Keratinocyte (primary cell): ENCODE measurements at regions not wholly inside any gene's neighbourhood (a gene's known extent, or its start where the extent isn't known, plus 50 kb on each side); places are given as distances from the start of the nearest gene placed in this dataset.

Source experiments
- DNase-seq: peaks from one replicate; pipeline ENCODE4 v3.0.0-alpha.2; 2011; ENCODE audit warnings: low read depth, missing footprints, low spot score
- FAIRE-seq: peaks from 2 replicates; lab custom pipeline; 2011; peaks lifted over from hg19 to GRCh38; lab: Jason Lieb, UNC
- H2AFZ ChIP-seq: 2 replicates; pipeline ENCODE4 v1.6.0; 2012; ENCODE audit warnings: low read length, control low read depth, inconsistent platforms; ENCODE audit not compliant: control insufficient read depth
- H3K27ac ChIP-seq: 2 replicates; pipeline ENCODE4 v1.5.1; 2011; ENCODE audit warnings: low read length; ENCODE audit not compliant: control insufficient read depth, insufficient read depth
- H3K27me3 ChIP-seq: 3 replicates; pipeline ENCODE4 v1.6.0; 2011; ENCODE audit warnings: low read length; ENCODE audit not compliant: control insufficient read depth, insufficient read depth; ENCODE audit errors: extremely low read depth
- H3K36me3 ChIP-seq, 2 experiments: 2 replicates in 1 of 2; 3 replicates in 1 of 2; pipeline ENCODE4 v1.5.1; 2011; ENCODE audit warnings: low read length in 2 of 2, mild to moderate bottlenecking in 1 of 2; ENCODE audit not compliant: control insufficient read depth in 2 of 2, insufficient read depth in 2 of 2; ENCODE audit errors: extremely low read depth in 1 of 2
- H3K4me1 ChIP-seq: 3 replicates; pipeline ENCODE4 v1.5.1; 2011; ENCODE audit warnings: low read length; ENCODE audit not compliant: control insufficient read depth, insufficient read depth; ENCODE audit errors: extremely low read depth
- H3K4me2 ChIP-seq: 3 replicates; pipeline ENCODE4 v1.6.0; 2011; ENCODE audit warnings: low read depth, low read length; ENCODE audit not compliant: control insufficient read depth, insufficient read depth; ENCODE audit errors: extremely low read depth
- H3K4me3 ChIP-seq, 3 experiments: fragments of 200-600 bp in 1 of 3; sonication (generic) in 1 of 3; 2 replicates in 2 of 3; 3 replicates in 1 of 3; pipeline ENCODE4 v1.5.1; 2011 to 2016; ENCODE audit warnings: low read length in 3 of 3, mild to moderate bottlenecking in 3 of 3, control low read depth in 2 of 3, inconsistent platforms in 1 of 3, low read depth in 1 of 3, mixed read lengths in 1 of 3, mixed run types in 1 of 3, moderate library complexity in 1 of 3; ENCODE audit not compliant: control insufficient read depth in 2 of 3, insufficient read depth in 2 of 3; ENCODE audit errors: extremely low read depth in 1 of 3
- H3K79me2 ChIP-seq: 2 replicates; pipeline ENCODE4 v1.6.0; 2012; ENCODE audit warnings: low read length; ENCODE audit not compliant: control insufficient read depth, insufficient read depth
- H3K9ac ChIP-seq: 3 replicates; pipeline ENCODE4 v1.6.0; 2011; ENCODE audit warnings: low read length; ENCODE audit not compliant: control insufficient read depth, insufficient read depth; ENCODE audit errors: extremely low read depth
- H3K9me1 ChIP-seq: 3 replicates; pipeline ENCODE4 v1.6.0; 2011; ENCODE audit warnings: low read length; ENCODE audit not compliant: control insufficient read depth, insufficient read depth; ENCODE audit errors: extremely low read depth
- H3K9me3 ChIP-seq: 2 replicates; pipeline ENCODE4 v1.5.1; 2012; ENCODE audit warnings: low read depth, low read length; ENCODE audit not compliant: control insufficient read depth
- H4K20me1 ChIP-seq: 3 replicates; pipeline ENCODE4 v1.6.0; 2011; ENCODE audit warnings: low read length; ENCODE audit not compliant: control insufficient read depth, insufficient read depth; ENCODE audit errors: extremely low read depth
- CTCF ChIP-seq, 3 experiments: IDR thresholded peaks in 1 of 3; conservative IDR thresholded peaks in 1 of 3; optimal IDR thresholded peaks in 1 of 3; 2 replicates in 2 of 3; 3 replicates in 1 of 3; pipeline versions ENCODE3 to v1.5.1; 2011; ENCODE audit warnings: low read length in 3 of 3, mild to moderate bottlenecking in 3 of 3, moderate library complexity in 2 of 3, control low read depth in 1 of 3, inconsistent platforms in 1 of 3; ENCODE audit not compliant: insufficient read depth in 2 of 3; ENCODE audit errors: extremely low read depth in 1 of 3
- EZH2 ChIP-seq: IDR thresholded peaks from one replicate; pipeline ENCODE4 v1.6.1; 2012; ENCODE audit warnings: inconsistent platforms, mild to moderate bottlenecking, low read length, moderate library complexity
- dilution Hi-C: fragments of 300-500 bp; cut with MboI; formaldehyde crosslinking; loops from one replicate; pipeline ENCODE4 v1.7.0; 2020; ENCODE audit warnings: low sequenced_read_pairs; ENCODE audit not compliant: extremely low pct_ligation_motif_present

DNA sequence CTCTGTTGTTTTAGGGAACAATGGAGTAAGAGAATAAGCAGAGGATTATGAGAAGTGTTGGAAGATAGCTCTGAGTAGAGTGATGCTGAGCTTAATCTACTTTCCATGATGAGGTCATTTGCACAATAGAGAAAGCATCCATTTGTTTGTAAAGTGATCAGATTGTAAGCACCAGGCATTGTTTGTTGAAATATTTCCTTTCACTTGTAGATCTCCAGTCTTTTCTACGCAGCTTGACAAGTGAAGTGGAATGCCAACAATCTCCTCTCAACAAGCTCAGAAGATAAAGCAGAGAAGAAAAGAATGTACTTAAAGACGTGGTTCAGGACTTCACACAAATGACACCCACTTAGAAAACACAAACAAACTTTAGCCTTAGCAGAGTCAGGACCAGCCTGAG is 80.1 kb upstream of the MARCKS start:
- Histone ChIP-seq H3K79me2 (no peaks in the 10 kb centered on the region), H3K4me3 (no peak overlapping the region), H3K27ac (no peak overlapping the region), H3K4me2 (no peak overlapping the region), H4K20me1 (no peaks in the 10 kb centered on the region), H3K27me3 (no peaks in the 10 kb centered on the region), H3K9ac (no peak overlapping the region), H3K4me1 (no peaks in the 10 kb centered on the region), H3K9me3 (no peaks in the 10 kb centered on the region), H2AFZ (no peak overlapping the region), H3K9me1 (no peaks in the 10 kb centered on the region), H3K36me3 (no peaks in the 10 kb centered on the region)
- no peak for FAIRE-seq
- TF ChIP-seq EZH2 (no peak), CTCF (optimal IDR thresholded peaks at IDR 0.05 in 1 of 3, IDR thresholded peaks at IDR 0.05 in 1 of 3, conservative IDR thresholded peaks at IDR 0.05 in 1 of 3; ENCODE audit: extremely low read depth in 1 of 3, insufficient read depth in 2 of 3, low read length in 3 of 3) (no peak)
- dilution Hi-C loops: no loop called here
- DNase-seq: no peak

DNA sequence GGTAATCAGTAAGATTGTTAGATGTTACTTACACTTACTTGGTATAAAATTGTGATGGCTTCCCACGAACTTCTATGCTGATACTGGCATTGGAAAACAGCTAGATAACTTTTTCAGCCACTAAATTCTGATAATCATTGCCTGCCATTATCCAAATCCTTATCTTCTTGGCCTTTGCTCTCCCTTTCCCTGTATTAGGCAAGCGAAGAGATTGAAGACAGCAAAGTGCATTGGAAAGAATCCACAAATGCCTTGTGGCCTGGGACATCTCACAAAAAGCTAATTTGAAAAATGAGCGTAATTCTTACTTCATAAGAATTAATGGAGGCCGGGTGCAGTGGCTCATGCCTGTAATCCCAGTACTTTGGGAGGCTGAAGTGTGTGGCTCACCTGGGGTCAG is 79.5 kb upstream of the MARCKS start:
- peaks cover 2% of the 10 kb centered on the region for H3K4me1 ChIP-seq
- H3K36me3 ChIP-seq: no peaks in the 10 kb centered on the region
- no peak overlapping the region for H2AFZ ChIP-seq
- no peak overlapping the region for H3K4me2 ChIP-seq
- DNase-seq (no peak), FAIRE-seq (no peak)
- H3K27me3 ChIP-seq: no peaks in the 10 kb centered on the region
- TF ChIP-seq EZH2: no peak
- no peak for TF ChIP-seq CTCF (optimal IDR thresholded peaks at IDR 0.05 in 1 of 3, IDR thresholded peaks at IDR 0.05 in 1 of 3, conservative IDR thresholded peaks at IDR 0.05 in 1 of 3; ENCODE audit: extremely low read depth in 1 of 3, insufficient read depth in 2 of 3, low read length in 3 of 3)
- H4K20me1 ChIP-seq: no peaks in the 10 kb centered on the region
- no peak overlapping the region for H3K4me3 ChIP-seq
- no peaks in the 10 kb centered on the region for H3K9me1 ChIP-seq
- no peaks in the 10 kb centered on the region for H3K9me3 ChIP-seq
- no peaks in the 10 kb centered on the region for H3K79me2 ChIP-seq
- dilution Hi-C loops: no loop called here
- no peak overlapping the region for H3K9ac ChIP-seq
- H3K27ac ChIP-seq: no peak overlapping the region
